ENCODE measurements at regions not wholly inside any gene's neighbourhood (a gene's known extent, or its start where the extent isn't known, plus 50 kb on each side); places are given as distances from the start of the nearest gene placed in this dataset.

DNA sequence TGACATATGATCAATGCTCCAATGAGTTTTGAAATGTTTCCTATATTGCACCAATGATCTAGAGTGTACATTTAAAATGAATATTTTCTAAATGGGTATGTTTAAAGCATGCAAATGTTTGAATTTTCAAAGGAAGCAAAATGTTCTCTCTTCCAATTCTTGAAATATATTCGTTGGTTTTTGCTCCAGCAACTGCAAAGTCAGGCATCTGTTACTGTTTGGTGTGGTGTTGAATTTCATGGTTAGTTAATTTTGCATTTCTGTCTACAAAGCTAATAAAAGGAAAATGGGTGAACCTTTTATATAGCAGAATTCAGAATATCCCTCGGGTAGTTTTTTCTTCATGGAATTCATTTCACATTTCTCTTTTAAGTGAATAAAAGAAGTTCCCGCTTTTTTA, 1018.3 kb downstream of the GRIK2 start:
- DNase-seq (ENCODE audit: low read depth in 3 of 3), result no peak

DNA sequence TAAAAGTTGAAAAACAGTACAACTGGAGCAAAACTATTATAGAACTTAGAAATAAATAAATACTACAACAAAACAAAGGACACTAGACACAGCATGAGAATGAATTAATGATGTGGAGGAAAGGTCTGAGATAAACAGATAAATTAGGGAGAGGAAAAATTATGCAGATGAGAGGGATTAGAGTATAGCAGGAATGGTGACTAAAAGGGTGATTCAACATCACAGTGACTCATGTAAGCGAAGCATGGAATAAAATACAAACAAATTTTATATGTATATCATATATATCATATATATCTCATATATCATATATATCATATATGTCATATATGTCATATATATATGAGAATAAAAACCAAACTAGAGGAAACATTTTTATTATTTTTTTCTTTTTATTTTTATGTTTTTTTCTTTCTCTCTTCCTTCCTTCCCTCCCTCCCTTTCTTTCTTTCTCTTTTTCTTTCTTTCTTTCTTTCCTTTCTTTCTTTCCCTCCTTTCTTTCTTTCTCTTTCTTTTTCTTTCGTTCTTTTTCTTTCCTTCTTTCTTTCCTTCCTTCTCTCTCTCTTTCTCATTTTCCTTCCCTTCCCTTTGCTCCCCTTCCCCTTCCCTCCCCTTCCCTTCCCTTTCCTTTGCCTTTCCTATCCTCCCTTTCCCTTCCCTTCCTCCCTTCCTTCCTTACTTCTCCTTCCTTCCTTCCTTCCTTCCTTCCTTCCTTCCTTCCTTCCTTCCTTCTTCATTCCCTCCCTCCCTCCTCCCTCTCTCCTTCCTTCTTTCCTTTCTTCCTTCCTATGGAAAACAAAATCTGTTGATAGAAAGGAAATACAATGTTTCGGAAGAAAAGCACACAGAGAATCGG, 1014.6 kb downstream of the GRIK2 start:
- no peak for DNase-seq (ENCODE audit: low read depth in 3 of 3)

GRCh38 chr6:102405860-102406259, 1012.4 kb downstream of the GRIK2 start:
- DNase-seq (ENCODE audit: low read depth in 3 of 3), result no peak

- no peak for DNase-seq (ENCODE audit: low read depth in 3 of 3)
Observed at GRCh38 chr6:102402635-102403329, 1009.3 kb downstream of the GRIK2 start.

DNA sequence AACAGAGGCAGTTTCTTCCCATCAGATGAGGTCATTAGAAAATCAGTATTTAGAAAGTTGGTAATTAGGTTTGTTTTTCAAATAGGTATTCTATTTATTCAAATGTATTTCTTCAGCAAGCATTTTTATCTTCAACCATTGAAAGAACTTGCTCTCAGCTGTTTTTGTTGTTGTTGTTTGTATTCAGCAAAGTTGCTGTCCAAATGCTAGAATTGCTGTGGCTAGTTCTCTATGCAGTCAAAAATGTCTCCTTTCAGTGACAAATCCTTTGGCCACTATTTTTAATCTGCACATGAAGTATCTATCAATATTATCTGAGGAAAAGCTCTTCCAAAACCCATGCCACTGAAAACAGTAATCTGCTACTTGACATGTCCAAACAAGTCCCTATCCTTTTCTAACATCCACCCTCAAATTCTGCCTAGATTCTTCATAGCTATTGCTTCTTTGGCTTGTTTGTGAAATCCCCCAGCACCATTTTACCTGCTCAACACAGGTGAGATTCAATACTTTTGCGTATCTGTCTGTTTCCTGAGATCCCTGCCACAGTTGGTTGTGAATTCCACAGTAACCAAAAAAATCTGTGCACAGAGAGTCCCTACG, 1005.4 kb downstream of the GRIK2 start:
- DNase-seq (ENCODE audit: low read depth in 3 of 3), result no peak

DNA sequence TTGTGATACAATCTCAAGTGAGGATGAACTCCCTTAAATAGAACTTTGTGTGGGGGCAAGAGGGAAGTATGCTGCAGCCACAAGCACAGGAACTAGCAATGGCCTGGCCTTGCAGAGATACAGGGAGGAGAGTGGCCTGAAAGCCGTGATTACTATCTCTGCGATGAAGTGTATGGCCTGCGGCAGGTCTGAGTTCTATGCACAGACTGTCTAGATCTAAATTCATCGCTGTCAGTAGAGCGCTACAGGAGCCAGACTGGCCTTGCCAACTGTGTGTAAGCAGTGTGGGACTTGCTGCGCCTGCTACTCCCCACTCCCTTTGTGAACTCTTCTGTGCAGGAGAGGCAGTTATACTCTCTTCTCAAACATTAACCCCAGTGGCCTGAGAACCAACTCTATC, 997.0 kb downstream of the GRIK2 start:
- no peak for DNase-seq (ENCODE audit: low read depth in 3 of 3)

DNA sequence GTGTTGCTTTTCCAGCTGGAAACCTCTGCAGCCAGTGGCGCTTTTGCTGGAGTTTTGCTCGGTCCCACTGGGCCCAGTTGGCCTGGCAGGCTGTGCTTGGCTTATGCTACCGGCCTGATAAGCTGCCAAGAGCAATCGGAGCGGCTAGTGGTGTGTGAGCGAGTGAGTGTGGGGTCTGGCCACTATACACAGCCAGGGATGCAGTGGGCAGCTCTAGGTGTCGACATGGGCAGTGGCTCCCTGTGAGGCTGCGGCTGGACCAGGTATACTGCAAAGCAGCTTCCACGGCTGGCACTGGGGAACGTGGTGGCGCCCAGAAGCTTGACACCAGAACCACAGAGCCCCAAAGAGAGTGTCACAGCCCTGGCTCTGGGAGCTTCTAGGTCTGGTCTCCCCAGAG, 996.5 kb downstream of the GRIK2 start:
- DNase-seq (ENCODE audit: low read depth in 3 of 3), result no peak

GRCh38 chr6:102387326-102388033, 994.0 kb downstream of the GRIK2 start:
- DNase-seq (ENCODE audit: low read depth in 3 of 3), result no peak

GRCh38 chr6:102381203-102381602, 987.7 kb downstream of the GRIK2 start:
- no peak for DNase-seq (ENCODE audit: low read depth in 3 of 3)

GRCh38 chr6:102356170-102356569, 962.7 kb downstream of the GRIK2 start:
- no peak for DNase-seq (ENCODE audit: low read depth in 3 of 3)

DNA sequence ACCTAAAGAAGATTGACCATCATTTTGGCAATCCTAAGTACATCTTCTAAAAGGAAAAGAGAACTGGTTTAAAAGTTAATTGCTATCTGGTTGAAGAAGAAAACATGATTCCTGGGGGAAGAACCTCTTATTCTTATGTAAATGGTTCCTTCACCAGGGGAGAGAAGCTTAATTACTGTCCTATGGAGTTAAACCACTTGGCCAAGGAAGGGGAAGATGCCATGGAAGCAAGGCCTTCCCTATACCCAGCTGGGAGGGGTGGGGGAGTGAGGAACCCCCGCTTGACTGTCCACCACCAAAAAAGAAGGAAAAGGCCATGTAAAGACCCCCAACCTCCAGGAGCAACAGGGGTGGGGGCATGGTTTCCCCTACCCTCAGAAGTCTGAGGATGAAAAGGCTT, 962.1 kb downstream of the GRIK2 start:
- no peak for DNase-seq (ENCODE audit: low read depth in 3 of 3)

DNA sequence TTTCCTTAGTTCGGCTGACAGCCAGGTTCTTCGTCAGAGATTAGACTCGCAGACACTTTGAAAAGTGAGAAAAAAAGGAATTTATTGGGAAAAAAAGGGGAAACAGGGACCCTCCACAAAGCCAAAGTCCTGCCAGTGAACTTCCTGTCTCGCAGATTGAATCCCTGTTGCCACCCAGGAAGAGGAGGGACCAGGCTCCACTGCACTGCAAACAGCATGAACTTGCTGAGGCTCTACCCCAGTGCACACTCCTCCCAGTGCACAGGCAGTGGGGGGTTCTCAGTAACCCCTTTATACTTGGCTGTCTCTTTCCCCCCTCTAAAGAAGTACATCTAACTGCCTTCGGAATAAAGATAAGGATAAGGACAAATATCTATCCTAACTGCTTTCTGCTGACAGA, 959.0 kb downstream of the GRIK2 start:
- DNase-seq (ENCODE audit: low read depth in 3 of 3), result no peak

DNA sequence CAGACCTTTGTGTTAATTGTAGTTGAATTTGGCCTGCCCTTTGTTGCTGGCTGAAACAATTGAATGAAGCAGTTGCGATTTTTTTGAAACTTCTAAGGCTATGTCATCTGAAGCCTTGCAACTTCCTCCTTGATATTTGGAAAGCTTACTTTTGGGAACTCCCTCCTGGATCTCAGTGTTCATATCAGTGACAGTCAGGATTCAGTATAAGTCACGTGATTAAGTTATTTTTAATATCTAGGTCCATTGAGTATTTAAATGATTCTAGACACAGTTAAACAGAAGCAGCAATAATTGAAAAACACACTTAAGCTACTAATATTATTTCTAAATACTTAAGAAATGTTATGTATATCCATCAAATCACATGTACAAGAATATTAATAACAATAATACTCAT, 951.3 kb downstream of the GRIK2 start:
- DNase-seq (ENCODE audit: low read depth in 3 of 3), result no peak

DNA sequence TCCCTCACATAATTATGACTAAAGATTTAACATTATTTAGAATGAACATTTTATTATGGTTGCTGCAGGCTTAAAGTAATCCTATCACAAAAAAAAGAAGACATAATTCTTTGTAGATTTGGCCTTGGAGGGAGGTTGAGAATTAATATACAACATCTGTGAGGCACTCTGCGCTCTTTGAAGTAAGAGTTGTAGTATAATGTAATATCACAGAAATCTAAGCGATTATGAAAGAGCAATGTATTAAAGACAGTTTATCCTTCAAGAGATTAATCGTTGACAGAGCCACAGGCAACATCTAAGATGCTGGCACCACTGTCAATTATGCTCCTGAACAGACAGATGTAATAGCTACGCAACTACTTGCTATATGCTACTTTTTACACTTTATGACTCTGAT, 946.8 kb downstream of the GRIK2 start:
- DNase-seq (ENCODE audit: low read depth in 3 of 3), result no peak

DNA sequence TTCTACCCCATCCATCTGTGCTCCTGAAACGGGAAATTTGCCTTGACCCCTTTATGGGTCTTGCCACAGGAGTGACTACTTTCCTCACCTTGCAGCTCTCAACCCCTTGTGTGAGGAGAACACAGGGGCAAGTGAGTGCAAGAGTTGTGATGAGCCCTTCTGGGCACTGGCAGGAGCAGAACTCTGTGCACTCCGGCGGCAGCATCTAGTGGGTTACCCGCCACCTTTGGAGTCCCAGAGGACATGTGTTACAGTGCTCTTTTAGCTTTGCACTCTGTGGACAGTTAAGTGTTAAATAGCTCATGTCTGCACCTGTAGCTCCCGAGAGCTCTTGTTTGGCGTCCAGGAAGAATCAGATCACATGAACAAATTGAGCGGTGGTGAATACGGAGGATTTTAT, 940.2 kb downstream of the GRIK2 start:
- no peak for DNase-seq (ENCODE audit: low read depth in 3 of 3)

DNA sequence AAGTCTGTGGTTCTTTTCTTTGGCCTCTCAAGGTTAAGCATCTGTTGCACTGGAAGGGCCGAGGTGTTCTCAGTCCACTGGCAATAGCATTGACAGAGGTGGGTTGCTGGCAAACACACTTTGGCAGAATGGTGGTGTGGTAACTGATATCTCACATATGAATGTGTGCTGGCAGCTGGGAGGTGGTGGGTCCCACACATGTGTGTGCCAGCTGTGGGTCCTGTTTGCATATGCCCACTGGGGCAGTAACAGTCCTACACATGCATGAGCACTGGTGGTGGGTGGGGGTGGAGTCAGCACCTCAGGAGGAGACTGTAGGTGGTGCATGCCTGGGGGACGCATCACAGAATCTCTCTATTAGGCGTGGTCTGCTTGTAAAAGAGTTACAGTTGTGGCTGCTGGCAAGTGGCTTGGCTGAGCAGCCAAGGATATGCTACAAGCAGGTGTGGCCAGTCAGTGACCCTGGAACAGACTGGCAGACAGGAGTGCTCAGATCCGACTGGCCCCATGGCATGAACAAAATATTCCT, 934.3 kb downstream of the GRIK2 start:
- no peak for DNase-seq (ENCODE audit: low read depth in 3 of 3)

DNA sequence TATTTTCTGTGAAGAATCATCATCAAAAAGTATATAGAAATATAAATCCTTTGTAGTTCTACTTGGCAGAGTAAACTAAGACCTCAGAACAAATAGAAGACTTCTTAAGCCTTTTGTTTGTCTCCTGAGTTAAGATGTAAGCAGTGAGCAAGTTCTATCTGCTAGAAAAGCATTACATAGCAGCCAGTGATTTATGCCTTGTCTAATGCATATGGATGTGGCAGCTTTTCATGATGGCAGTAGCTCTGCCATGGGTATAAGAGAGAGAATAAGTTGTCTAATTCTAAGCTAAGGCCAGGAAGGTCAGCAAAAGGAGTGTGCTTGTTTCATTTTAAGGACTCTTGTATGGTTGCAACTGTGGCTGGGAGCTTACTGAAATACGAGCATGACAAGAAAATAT, 920.2 kb downstream of the GRIK2 start:
- DNase-seq (ENCODE audit: low read depth in 3 of 3), result no peak

GRCh38 chr6:102309700-102310099, 916.2 kb downstream of the GRIK2 start:
- DNase-seq (ENCODE audit: low read depth in 3 of 3), result no peak

DNA sequence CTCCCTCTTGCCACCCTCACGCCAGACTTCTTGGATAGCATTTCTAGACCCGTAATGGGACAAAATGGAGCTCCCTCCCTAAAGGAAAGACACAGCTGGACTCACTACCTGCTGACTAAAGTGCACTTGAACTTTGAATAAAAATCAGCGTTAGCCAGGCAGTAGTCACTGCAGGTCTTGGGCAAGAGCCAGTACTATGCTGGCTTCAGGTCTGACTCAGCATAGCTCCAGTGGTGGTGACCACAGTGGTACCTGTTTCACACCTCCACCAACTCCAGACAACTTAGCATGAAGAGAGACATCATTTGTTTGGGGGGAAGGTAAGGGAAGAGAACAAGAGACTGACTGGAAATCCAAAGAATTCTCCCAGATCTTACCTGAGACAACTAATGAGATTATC, 906.8 kb downstream of the GRIK2 start:
- DNase-seq (ENCODE audit: low read depth in 3 of 3), result no peak

GRCh38 chr6:102298051-102298450, 904.5 kb downstream of the GRIK2 start:
- no peak for DNase-seq (ENCODE audit: low read depth in 3 of 3)

All from stimulated activated CD4-positive, alpha-beta T cell treated with anti-CD3 and anti-CD28 coated beads, TNF-alpha, amount 100 ng/mL, for 24 hours (primary cell).